Neural cell (in vitro differentiated cells): ENCODE measurements at regions not wholly inside any gene's neighbourhood (a gene's known extent, or its start where the extent isn't known, plus 50 kb on each side); places are given as distances from the start of the nearest gene placed in this dataset.

Experiments used
- EP300 ChIP-seq: fragments of 450-650 bp; conservative IDR thresholded peaks from 2 replicates; pipeline ENCODE4 v1.6.1; 2014; ENCODE audit warnings: antibody characterized with exemption, mild to moderate bottlenecking, moderate library complexity; ENCODE audit not compliant: poor library complexity, severe bottlenecking
- EZH2 ChIP-seq: fragments of 200-600, 300-800 bp; shearing (Covaris generic), sonication (generic); IDR thresholded peaks from 2 replicates; pipeline ENCODE4 v1.6.1; 2014; ENCODE audit warnings: antibody characterized with exemption, low read length, borderline replicate concordance, mild to moderate bottlenecking; ENCODE audit not compliant: insufficient read depth, poor library complexity, severe bottlenecking
- POLR2AphosphoS5 ChIP-seq: IDR thresholded peaks from 2 replicates; pipeline ENCODE4 v1.6.1; 2012
- RAD21 ChIP-seq: fragments of 450-650 bp; conservative IDR thresholded peaks from 2 replicates; pipeline ENCODE4 v1.6.1; 2014; ENCODE audit warnings: antibody characterized with exemption, mild to moderate bottlenecking, moderate library complexity
- TF ChIP-seq, protein P1 (sequence below): fragments of 450-650 bp; IDR thresholded peaks from 2 replicates; pipeline ENCODE4 v1.5.1; 2014; ENCODE audit warnings: antibody characterized with exemption, mild to moderate bottlenecking, moderate library complexity; ENCODE audit not compliant: poor library complexity, severe bottlenecking
- TF ChIP-seq, protein P2 (sequence below): IDR thresholded peaks from 2 replicates; pipeline ENCODE4 v1.6.1; 2012; ENCODE audit warnings: borderline replicate concordance

DNA sequence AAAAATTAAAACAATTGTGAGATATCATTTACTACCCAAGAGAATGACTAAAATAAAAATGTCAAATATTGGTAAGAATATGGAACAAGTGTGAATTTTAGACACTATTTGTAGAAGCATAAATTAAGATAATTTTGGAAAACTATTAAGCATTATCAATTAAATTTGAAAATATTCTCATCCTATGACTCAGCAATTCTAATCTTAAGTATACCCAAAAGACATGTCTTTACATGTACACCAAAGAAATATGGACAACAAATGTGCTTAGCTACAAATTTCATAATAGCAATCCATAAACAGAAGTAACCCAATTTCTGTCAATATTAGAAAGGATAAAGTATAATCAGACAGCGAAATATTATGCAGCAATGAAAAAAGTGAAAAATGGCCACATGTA is 1032.2 kb upstream of the SEMA6D start:
- TF ChIP-seq, protein P1, sequence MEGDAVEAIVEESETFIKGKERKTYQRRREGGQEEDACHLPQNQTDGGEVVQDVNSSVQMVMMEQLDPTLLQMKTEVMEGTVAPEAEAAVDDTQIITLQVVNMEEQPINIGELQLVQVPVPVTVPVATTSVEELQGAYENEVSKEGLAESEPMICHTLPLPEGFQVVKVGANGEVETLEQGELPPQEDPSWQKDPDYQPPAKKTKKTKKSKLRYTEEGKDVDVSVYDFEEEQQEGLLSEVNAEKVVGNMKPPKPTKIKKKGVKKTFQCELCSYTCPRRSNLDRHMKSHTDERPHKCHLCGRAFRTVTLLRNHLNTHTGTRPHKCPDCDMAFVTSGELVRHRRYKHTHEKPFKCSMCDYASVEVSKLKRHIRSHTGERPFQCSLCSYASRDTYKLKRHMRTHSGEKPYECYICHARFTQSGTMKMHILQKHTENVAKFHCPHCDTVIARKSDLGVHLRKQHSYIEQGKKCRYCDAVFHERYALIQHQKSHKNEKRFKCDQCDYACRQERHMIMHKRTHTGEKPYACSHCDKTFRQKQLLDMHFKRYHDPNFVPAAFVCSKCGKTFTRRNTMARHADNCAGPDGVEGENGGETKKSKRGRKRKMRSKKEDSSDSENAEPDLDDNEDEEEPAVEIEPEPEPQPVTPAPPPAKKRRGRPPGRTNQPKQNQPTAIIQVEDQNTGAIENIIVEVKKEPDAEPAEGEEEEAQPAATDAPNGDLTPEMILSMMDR, result no peak
- TF ChIP-seq, protein P2, sequence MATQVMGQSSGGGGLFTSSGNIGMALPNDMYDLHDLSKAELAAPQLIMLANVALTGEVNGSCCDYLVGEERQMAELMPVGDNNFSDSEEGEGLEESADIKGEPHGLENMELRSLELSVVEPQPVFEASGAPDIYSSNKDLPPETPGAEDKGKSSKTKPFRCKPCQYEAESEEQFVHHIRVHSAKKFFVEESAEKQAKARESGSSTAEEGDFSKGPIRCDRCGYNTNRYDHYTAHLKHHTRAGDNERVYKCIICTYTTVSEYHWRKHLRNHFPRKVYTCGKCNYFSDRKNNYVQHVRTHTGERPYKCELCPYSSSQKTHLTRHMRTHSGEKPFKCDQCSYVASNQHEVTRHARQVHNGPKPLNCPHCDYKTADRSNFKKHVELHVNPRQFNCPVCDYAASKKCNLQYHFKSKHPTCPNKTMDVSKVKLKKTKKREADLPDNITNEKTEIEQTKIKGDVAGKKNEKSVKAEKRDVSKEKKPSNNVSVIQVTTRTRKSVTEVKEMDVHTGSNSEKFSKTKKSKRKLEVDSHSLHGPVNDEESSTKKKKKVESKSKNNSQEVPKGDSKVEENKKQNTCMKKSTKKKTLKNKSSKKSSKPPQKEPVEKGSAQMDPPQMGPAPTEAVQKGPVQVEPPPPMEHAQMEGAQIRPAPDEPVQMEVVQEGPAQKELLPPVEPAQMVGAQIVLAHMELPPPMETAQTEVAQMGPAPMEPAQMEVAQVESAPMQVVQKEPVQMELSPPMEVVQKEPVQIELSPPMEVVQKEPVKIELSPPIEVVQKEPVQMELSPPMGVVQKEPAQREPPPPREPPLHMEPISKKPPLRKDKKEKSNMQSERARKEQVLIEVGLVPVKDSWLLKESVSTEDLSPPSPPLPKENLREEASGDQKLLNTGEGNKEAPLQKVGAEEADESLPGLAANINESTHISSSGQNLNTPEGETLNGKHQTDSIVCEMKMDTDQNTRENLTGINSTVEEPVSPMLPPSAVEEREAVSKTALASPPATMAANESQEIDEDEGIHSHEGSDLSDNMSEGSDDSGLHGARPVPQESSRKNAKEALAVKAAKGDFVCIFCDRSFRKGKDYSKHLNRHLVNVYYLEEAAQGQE, result no peak
- no peak for TF ChIP-seq POLR2AphosphoS5
- TF ChIP-seq EP300, result no peak
- no peak for TF ChIP-seq EZH2
- no peak for TF ChIP-seq RAD21
